Left ventricle myocardium inferior (tissue), 1 donor: ENCODE measurements at regions not wholly inside any gene's neighbourhood (a gene's known extent, or its start where the extent isn't known, plus 50 kb on each side); places are given as distances from the start of the nearest gene placed in this dataset.

Source experiments
- DNase-seq: peaks from one replicate; pipeline ENCODE4 v3.0.0-alpha.2; 2020
- H3K27ac ChIP-seq: fragments of 200-600 bp; replicated peaks from 2 replicates; pipeline ENCODE4 v1.8.0; 2021
- H3K27me3 ChIP-seq: fragments of 200-600 bp; 2 replicates; pipeline ENCODE4 v1.8.0; 2021; ENCODE audit warnings: low read depth
- H3K36me3 ChIP-seq: fragments of 200-600 bp; 2 replicates; pipeline ENCODE4 v1.8.0; 2021
- H3K4me1 ChIP-seq: fragments of 200-600 bp; 2 replicates; pipeline ENCODE4 v1.8.0; 2021
- H3K4me3 ChIP-seq: fragments of 200-600 bp; 2 replicates; pipeline ENCODE4 v1.8.0; 2021; ENCODE audit warnings: mild to moderate bottlenecking, moderate library complexity
- H3K9me3 ChIP-seq: fragments of 200-600 bp; replicated peaks from 2 replicates; pipeline ENCODE4 v1.8.0; 2021
- intact Hi-C: fragments of 100-400 bp; cut with micrococcal nuclease; formaldehyde crosslinking; loops from one replicate; pipeline ENCODE4 v1.11.0; 2022
- TF ChIP-seq, protein P1 (sequence below): fragments of 200-600 bp; IDR thresholded peaks from 2 replicates; pipeline ENCODE4 v1.8.0; 2021; ENCODE audit warnings: antibody characterized with exemption, mild to moderate bottlenecking, borderline replicate concordance
- donor health status: DM: no; HTN: yes; CAD: no; lungs with severe emphysema.

DNA sequence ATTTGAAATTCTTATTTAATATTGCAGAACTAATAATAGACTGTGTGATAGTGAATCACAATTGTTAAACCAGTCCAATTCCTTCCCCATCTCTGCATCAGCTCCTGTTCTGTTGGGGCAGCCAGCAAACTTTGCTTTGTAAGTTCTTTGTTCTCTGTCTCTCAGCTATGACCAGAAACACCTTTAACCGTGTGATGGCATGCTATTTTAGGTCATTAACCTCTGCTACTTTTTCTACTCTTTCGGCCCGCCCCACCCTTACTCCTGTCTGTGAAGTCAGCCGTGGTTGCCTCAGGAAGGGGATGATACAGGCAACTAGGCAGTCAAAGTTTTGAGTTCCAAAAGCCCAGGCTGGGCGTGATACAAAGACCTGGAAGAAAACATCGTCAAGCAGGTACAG lies 51.3 kb upstream of the EGFL6 start:
- Histone ChIP-seq H3K4me3 (no peak overlapping the region), H3K27ac (no peak overlapping the region), H3K9me3 (no peaks in the 10 kb centered on the region), H3K4me1 (no peaks in the 10 kb centered on the region), H3K36me3 (no peaks in the 10 kb centered on the region), H3K27me3 (no peaks in the 10 kb centered on the region)
- DNase-seq, result no peak
- TF ChIP-seq, protein P1, sequence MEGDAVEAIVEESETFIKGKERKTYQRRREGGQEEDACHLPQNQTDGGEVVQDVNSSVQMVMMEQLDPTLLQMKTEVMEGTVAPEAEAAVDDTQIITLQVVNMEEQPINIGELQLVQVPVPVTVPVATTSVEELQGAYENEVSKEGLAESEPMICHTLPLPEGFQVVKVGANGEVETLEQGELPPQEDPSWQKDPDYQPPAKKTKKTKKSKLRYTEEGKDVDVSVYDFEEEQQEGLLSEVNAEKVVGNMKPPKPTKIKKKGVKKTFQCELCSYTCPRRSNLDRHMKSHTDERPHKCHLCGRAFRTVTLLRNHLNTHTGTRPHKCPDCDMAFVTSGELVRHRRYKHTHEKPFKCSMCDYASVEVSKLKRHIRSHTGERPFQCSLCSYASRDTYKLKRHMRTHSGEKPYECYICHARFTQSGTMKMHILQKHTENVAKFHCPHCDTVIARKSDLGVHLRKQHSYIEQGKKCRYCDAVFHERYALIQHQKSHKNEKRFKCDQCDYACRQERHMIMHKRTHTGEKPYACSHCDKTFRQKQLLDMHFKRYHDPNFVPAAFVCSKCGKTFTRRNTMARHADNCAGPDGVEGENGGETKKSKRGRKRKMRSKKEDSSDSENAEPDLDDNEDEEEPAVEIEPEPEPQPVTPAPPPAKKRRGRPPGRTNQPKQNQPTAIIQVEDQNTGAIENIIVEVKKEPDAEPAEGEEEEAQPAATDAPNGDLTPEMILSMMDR, result no peak
- intact Hi-C loops, result no loop called here

DNA sequence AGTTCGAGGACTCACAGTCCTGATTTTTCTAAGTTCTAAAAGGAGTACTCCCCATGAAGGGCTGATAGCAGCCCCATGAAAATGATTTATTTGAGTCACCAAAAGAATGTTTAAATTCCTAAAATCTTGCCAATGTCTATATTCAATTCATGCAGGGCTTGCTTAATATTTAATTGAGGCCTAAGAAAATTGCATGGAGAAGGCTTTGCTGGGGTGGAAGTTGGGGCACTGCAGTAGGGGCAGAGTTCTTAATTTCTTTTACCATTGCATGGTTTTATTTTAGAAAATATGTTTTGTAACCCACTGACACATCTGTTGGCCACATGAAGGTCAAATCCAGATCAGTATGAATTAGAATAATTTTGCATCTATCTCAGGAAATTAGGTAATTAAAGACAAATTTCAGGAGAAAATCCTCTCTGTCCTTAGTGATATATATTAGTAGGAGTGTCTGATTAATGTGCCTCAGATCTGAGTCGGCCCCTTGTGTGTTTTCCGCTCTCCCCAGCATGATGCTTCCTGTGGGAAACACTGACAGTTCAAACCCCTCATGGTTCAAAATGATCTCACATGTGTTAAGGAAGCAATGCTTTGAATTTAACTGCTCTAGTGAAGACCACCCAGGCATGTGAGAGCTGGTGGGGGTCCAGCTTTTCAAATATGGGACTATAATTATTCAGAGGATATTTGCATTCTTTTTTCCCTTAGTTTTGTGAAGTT lies 54.0 kb upstream of the EGFL6 start:
- no peak for DNase-seq
- Histone ChIP-seq H3K27me3 (no peaks in the 10 kb centered on the region), H3K27ac (no peak overlapping the region), H3K4me3 (no peak overlapping the region), H3K4me1 (no peaks in the 10 kb centered on the region), H3K36me3 (no peaks in the 10 kb centered on the region), H3K9me3 (no peaks in the 10 kb centered on the region)
- intact Hi-C loops, result no loop called here
- TF ChIP-seq, protein P1, result no peak

DNA sequence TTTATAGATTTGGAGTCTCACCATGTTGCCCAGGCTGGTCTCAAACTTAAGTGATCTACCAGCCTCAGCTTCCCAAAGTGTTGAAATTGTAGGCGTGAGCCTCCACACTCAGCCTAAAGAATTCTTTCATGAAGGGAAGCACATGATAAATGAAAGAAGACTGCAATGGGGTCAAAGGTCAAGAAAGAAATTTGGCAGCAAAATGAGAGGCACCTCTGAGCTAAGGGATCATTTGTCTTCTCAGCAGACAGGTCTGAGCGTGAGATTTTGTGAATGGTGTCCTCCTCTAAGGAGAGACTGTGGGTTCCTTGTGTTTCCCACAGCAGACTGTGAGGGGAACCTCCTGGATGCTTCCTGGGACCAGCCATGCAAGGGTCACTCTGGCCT lies 57.5 kb upstream of the EGFL6 start:
- Histone ChIP-seq H3K4me1 (no peaks in the 10 kb centered on the region), H3K27ac (no peak overlapping the region), H3K9me3 (no peaks in the 10 kb centered on the region), H3K27me3 (no peaks in the 10 kb centered on the region), H3K4me3 (no peak overlapping the region), H3K36me3 (no peaks in the 10 kb centered on the region)
- no peak for DNase-seq
- intact Hi-C loops, result no loop called here
- TF ChIP-seq, protein P1, result no peak

DNA sequence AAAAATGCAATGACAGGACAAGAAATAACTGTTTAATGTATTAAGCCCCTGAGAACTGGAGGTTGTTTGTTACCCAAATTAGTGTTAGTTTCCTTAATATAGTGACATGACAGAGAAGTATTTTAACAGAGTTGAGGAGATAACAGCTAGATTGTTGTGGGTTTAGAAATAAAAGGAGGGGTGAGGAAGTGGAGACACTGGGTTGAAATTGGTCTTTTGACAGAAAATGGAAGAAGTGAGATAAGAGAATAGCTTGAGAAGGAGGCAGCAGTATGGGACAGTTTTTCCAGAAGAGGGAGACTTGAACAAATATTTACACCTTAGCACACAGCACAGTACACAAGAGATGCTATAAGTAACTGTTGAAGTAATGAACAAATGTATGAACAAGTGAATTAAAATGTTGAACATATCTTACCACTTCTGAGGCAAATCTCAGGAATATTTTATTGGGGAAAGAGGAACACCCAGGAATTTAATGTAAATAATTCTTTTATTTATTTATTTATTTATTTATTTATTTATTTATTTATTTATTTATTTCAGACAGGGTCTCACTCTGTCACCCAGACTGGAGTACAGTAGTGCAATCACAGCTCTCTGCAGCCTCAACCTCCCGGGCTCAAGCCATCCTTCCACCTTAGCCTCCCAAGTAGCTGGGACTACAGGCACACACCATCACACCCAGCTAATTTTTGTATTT lies 58.0 kb upstream of the EGFL6 start:
- Histone ChIP-seq H3K9me3 (no peaks in the 10 kb centered on the region), H3K27ac (no peak overlapping the region), H3K27me3 (no peaks in the 10 kb centered on the region), H3K36me3 (no peaks in the 10 kb centered on the region), H3K4me1 (no peaks in the 10 kb centered on the region), H3K4me3 (no peak overlapping the region)
- no peak for DNase-seq
- TF ChIP-seq, protein P1, result no peak
- intact Hi-C loops, result no loop called here

DNA sequence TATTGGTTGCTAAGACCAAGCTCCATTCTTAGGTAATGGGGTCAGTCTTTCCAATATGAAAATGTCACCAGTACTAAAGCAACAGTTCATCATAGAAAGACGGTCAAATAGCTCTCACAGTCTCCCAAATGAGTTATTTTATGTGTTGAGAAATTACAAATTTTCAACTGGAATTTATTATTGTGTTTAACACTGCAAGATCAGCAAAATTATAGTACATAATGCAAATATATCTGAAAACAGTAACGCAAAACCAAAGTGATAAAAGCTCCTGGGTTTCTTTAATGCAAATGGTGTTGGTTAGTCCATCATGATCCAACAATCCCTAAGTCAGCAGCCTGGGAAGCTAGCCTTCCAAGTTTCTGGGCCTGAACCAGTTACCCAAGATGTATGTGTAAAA lies 61.5 kb upstream of the EGFL6 start:
- intact Hi-C loops, result loop anchor here (2.0 to 5.0 kb wide), 2 partner anchors 139 to 525 kb away; no protein-coding TSS in a partner anchor
- no peak for DNase-seq
- Histone ChIP-seq H3K9me3 (no peaks in the 10 kb centered on the region), H3K4me1 (no peaks in the 10 kb centered on the region), H3K4me3 (no peak overlapping the region), H3K36me3 (no peaks in the 10 kb centered on the region), H3K27me3 (no peaks in the 10 kb centered on the region), H3K27ac (no peak overlapping the region)
- TF ChIP-seq, protein P1, result no peak
